NCI-H748 (cell line): ENCODE measurements at regions not wholly inside any gene's neighbourhood (a gene's known extent, or its start where the extent isn't known, plus 50 kb on each side); places are given as distances from the start of the nearest gene placed in this dataset.
A peak's percentile ranks its signal among the peaks of the same experiment; 100 is the strongest.
"Not testable (repeated sequence)": the region's sequence is repeated elsewhere in the genome, so short reads cannot be mapped to it uniquely, and the experiment has no call there.

Experiments
- DNase-seq: peaks from one replicate; lab custom pipeline; 2025; ENCODE audit not compliant: unreplicated experiment; lab: John Stamatoyannopoulos, UW

DNA sequence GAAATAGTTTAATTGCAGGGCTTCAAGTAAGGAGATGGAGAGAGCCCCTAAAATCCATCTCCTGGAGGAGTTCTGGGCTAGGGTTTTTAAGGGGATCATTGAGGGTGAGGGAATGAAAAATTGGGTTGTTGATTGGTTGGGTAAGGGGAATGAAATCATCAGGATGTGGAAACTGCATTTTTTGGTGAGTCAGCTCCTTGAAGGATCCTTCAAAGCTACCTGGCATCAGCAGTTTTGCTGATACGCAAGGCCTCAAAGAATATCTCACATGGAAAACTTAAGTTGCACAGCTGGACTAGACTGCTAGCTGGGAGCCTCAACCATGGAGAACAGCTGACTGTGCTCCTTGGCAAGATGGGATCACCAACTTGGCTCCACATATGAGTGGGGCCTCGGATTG, 136.7 kb downstream of the FGF10 start:
- no peak for DNase-seq

DNA sequence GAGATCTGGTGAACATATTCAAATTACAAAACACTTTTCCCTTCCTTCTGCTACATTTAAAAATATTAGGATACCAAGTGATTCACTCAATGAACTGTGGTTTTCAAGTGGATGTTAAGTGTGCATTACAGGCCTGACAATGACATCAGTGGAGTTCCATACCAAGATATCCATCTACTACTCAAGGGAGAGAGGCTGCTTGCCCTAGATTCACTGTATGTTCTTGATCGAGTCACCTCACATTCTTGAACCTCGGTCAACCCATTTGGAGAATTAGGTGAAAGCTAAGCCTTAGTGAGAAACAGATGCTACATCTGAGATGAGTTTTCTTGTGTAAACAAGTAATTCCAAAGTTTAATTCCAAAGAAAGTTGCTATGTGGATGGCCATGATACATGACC, 142.2 kb downstream of the FGF10 start:
- no peak for DNase-seq

DNA sequence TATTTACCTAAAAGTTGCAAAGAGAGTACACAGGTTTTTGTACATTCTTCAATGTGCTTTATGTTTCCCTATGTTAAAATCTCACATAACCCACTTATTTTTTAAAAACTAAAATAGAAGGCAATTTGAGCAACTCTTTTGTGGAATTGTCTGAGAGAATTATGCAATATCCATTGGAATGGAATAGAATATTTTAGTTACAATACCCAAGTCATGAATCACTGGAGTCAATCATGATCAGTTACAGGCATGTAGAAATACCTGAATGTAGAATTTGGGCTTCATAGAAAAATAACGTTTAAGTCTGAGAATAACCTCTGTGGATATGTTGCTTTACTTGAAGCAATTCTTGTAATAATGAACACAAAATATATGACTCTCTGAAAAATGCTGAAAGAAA, 143.3 kb downstream of the FGF10 start:
- no peak for DNase-seq

DNA sequence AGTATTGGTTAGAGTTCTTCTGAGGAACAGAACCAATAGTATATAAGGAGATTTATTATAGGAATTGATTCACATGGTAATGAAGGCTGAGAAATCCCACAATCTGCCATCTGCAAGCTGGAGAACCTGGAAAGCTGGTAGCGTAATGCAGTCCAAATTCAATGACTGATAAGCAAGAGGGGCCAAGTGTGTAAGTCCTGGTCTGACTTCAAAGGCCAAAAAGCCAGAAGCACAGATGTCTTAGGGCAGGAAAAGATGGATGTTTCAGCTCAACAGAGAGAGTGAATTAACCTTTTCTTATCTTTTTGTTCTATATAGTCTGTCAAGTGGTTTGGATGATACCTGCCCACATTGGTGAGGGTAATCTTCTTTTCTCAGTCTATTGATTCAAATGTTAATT, 146.4 kb downstream of the FGF10 start:
- no peak for DNase-seq

DNA sequence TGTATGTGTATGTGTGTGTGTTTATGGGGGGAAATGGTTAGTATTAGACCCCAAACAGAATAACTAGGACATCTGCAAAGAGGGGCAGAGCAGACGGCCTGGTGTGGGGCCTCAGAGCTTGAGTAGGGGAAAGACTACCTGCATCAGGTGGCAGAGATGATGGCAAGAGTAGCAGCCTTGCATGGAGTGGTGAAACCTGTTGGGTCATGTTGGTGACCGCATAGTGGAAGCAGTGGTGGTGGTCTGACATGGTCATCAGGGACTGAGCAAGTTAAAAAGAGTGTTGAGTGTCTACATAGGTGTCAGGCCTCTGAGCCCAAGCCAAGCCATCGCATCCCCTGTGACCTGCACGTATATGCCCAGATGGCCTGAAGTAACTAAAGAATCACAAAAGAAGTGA, 153.2 kb downstream of the FGF10 start:
- no peak for DNase-seq

DNA sequence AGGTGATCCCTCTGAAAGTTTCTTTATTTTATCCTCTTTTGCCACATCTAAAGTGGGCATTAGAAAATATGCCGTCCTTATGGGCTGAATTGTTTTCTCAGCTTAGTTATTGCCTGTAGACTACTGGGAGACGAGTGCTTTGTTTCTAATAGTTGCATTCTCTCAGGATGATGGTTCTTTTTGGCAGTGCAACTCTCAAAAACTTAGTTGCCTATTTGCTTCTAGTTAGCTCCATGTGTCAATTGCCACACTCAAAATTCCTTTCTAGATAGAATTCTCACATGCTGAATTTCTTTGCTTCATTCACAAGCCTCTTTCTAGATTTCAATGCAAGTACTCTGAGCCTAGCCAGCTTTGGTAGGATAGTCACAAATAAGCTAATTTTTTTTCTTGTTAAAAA, 155.5 kb downstream of the FGF10 start:
- no peak for DNase-seq

DNA sequence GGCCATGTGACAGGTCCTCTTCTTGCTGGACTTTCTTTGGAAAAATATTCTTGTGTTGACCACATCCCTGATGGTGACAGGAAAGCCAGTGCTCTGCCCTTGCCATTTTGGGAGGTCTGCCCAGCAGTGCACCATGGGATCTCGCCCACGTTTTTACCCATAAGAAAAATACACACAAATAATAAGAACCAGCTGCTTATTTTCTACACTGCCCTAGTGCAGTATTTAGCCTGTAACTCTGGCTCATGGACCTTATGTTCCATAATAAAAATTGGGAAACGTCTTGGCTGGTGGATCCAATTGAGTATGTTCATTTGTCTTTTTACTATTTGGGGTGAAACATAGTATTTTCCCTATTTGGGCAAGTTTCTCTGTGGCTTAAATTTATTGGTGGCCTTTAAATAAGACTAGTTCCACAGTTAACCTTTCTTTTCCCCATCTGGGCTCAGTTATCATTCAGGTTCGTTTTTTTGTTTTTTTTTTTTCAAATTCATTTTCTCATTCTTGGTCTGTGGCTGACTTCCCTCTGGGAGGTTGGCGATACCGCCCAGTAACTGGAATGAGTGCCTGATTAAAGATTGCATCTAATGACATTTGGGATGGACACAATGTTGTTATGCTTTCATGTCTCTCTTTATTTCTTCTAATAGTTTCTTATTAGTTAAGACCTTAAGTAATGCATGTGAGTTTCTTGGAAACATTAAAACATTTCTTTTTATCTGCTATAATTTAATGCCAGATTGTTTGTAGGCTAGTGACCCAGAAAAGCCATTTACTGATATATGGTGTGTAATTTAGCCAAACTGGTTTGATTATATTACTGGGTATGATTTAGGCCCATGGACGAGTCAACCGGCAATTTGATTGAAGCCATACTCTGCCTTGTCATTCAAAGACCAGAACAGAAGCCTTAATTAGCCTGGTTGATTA, 163.7 kb downstream of the FGF10 start:
- DNase-seq, result no peak

DNA sequence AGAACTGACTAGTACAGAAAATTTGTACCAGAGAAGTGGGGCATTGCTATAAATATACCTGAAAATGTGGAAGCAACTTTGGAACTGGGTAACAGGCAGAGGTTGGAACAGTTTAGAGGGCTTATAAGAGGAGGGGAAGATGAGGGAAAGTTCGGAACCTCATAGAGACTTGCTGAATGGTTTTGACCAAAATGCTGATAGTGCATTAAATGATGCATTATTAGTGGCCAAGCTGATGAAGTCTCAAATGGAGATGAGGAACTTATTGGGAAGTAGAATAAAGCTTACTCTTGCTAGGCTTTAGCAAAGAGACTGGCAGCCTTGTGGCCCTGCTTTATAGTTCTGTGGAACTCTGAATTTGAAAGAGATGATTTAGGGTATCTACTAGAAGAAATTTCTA, 189.8 kb downstream of the FGF10 start:
- DNase-seq, result no peak

DNA sequence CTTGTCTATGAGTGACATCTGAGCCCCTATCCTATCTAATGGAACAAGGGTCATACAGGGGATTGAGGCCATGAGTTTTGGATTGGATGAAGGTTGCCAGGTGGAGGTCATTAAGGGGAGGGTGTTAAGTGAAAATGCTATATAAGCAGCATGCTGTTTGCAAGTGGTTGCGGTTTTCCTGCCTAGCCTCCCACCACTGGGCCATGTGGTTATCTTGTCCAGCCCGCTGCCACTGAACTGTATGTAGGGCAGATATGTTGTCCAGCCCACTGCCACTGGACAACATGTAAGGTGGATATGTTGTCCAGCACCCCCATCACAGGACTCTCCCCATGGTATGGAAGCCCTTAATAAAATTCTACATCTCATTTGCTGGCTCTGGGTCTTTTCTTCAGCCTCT, 200.0 kb downstream of the FGF10 start:
- DNase-seq, result no peak

DNA sequence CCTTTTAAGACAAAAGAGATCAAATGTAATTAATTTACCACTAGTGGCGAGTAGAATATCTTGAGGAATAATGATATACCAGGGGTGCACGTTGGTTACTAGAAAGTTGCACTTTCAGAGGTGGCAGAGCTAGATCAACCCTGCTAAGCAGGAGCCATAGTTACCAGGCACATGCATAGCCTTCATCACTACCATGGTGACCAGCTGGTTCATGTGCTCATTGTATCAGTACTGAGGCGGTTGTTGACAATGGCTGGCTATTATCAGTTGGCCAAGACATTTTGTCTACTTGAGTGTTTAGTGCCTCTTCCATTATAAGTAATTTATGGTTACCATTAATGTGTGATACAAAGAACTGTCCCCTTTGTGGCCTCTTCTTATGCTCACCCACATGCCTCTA, 201.2 kb downstream of the FGF10 start:
- DNase-seq, result peak; percentile 34

DNA sequence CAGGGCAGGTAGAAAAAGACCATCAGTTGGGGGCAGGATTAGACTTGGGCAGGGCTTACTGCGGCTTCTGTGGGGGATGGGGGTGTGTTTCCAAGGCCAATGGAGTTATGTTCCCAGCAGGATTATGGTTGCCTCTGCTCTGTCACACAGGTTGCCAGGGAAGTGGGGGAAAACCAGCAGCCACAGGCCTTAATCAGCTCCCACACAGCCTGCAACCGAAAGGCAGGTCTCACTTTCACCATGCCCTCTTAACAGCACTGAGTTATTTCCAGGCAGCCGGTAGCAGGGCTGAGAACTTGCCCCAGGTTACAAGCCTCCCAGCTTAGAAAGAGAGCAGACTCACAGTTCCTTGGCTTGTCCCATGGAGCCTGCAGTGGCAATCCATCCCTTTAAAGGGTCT, 205.5 kb downstream of the FGF10 start:
- no peak for DNase-seq

DNA sequence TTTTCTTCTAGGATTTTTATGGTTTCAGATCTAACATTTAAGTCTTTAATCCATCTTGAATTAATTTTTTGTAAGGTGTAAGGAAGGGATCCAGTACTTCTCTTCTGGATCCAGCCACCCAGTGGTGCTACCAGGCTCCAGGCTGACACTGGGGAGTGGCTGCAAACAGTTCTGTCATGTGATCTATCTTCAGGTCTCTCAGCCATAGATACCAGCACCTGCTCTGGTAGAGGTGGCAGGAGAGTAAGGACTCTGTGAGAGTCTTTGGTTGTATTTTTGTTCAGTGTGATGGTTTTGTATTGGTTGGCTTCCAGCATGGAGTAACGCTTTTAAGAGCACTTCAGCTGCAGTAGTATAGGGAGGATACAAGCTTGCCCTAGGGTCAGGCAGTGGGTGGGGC, 205.9 kb downstream of the FGF10 start:
- peak; percentile 29 for DNase-seq

DNA sequence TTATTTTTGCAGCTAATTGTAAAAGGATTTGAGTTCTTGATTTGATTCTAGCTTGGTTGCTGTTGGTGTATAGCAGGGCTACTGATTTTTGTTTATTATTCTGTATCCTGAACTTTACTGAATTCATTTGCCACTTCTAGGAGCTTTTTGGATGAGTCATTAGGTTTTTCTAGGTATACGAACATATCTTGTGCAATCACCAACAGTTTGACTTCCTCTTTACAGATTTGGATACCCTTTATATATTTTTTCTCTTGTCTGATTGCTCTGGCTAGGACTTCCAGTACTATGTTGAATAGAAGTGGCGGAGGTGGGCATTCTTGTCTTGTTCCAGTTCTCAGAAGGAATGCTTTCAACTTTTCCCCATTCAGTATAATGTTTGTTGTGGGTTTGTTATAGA, 210.8 kb downstream of the FGF10 start:
- DNase-seq, result no peak

DNA sequence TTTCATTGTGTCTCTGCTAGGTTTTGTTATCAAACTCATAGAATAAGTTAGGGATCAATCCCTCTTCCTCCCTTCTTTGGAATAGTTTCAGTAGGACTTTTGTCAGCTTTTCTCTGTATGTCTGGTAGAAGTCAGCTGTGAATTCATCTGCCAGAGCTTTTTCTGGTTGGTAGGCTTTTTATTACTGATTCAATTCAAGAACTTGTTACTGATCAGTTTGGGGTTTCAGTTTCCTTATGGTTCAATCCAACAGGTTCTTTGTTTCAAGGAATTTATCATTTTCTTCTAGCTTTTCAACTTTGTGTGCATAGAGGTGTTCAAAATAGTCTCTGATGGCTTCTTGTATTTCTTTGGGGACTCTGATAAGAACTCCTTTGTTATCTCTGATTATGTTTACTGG, 221.7 kb downstream of the FGF10 start:
- DNase-seq, result no peak

DNA sequence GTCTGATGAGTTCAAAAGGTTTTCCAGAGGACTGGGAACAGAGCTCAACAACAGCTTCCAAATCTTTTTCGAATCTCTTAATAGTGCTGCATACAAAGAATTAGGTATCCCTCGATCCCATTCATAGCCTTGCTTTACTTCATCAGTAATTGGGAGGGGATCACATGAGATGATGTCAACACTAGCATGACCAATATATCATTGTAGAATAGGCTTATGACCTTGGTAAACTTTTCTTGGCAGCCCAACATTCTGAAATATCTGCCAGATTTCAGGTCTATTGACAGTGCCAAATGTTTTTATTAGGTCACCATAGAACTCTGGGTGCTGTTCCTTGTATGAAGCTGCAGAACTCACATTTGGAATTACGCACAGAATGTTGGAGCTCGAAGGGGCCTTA, 228.9 kb downstream of the FGF10 start:
- DNase-seq, result no peak

DNA sequence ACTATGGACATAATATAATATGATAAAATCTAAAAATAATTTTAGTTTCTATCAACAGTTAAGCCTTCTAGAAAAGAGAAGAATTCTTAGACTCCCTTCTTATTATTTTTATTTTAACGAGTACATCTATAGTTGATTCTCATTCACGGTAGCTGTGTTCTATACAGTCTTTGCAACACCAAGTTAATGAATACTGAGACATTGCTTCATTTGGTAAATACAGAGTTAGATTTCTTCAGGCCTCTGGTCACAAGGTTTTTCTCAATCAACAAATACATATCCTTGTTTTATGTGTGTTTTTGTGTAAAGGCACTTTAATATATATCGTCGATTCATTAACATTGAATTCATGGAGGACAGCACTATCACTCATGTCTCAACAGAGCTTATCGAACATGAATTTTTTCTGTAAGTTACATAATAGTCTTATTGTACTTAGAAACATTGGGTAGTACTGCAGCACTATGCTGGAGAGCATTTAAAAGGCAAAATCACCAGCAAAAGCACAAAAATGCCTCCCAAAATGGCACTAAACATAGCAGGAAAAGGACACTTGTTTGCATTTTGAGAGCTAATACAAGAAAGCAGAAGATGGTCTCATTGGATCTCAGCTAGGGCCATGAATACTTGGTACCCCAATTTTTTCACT, 239.0 kb downstream of the FGF10 start:
- no peak for DNase-seq

DNA sequence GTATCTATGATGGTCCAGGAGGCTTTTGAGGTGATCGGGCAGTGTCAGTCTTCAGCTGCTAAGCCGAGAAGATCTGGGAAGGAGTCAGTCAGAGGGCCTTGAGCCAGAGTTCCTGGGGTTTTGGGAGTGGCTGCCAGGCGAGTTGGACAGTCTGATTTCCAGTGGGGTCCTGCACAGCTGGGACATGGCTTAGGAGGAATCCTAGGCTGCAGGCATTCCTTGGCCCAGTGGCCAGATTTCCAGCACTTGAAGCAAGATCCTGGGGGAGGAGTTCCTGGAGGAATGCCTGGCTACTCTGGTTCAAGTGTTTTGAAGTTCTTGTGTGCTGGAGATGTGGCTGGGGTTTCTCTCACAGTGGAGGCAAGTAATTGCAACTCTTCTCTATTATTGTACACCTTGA, 271.3 kb downstream of the FGF10 start:
- not testable (repeated sequence) for DNase-seq

DNA sequence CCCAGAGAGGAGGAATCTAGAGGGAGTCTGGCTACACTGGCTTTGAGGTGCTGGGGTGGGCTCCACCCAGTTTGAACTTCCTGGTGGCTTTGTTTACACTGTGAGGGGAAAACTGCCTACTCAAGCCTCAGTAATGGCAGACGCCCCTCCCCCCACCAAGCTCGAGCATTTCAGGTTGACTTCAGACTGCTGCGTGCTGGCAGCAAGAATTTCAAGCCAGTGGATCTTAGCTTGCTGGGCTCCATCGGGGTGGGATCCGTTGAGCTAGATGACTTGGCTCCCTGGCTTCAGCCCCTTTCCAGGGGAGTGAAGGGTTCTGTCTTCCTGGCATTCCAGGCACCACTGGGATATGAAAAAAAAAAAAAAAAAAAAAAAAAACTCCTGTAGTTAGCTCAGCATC, 281.0 kb downstream of the FGF10 start:
- DNase-seq, result peak; percentile 81

DNA sequence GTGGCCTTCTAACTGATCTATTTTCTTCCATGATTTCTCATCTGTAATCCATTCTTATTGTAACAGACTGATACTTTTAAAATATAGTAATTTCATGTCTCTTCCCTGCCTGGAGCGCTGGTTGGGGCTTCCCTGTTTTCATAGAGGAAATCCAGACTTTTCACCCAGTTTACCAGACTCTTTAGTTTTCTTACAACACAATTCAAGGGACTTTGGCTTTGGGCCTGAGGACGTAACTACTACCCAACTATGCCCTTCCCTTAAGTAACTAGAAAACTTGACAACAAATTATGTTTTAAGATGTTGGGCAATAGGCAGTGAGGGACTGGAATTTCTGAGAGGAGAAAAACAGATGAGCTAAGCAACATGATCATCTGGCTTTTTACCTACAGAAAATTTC, 289.6 kb downstream of the FGF10 start:
- no peak for DNase-seq

DNA sequence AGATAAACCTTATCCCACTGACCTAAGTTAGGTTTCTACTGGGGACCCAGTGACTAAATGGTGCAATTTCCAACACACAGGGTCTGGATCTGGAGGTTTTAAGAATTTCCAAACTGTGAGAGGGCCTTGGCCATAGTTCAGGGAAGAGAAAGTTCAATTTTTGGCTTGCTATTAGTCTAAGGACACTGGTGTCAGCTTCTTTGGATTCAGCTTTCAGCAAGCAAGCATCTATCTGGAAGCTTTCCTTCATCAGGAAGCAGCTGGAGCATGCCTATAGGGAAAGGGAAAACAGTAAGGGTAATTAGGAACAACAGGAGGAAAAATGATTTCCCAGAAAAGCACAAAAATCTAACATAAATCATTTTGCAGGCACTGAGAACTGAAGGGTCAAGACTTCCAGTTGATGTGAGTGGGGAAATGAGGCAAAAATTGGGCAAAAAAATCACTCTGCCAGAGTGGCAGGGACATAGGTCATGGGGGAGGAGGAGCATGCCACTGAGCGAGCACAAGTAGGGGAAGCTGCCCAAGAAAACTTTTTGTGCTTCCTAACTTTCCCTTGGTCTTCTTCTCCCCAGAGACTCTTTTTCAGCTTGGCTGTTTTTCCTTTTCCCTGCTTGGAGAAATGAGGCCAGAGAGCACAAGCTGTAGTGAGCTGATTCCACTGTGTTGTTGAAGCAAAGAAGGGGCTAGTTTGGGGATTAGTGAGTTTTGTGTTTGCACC, 299.6 kb downstream of the FGF10 start:
- no peak for DNase-seq

DNA sequence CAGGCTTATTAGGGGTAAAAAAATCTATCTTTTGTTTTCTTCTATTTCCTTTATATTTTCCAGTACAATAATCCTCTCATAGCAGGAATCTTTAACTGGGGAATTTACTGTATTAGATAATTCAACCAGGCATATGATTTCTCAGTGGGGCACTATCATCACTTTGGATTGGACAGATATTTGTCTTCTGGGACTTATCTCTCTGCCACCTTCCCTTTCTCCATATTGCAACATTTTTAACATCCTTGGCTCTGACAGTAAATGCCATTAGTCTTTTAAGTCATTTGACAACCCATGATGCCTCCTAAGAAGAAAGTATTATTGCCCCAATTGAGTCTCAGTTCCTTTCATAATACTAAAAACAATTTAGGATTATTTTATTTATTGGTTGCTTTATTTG, 304.1 kb downstream of the FGF10 start:
- no peak for DNase-seq

DNA sequence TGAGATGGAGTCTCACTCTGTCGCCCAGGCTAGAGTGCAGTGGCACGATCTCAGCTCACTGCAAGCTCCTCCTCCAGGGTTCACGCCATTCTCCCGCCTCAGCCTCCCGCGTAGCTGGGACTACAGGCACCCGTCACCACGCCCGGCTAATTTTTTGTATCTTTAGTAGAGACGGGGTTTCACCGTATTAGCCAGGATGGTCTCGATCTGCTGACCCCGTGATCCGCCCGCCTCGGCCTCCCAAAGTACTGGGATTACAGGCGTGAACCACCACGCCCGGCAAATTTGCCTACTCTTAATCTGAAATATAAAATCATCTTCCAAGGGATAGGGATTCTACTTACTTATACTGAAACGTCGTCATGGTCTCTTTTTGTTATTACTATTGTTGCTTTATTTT, 314.7 kb downstream of the FGF10 start:
- DNase-seq, result not testable (repeated sequence)
